ENCODE measurements at regions not wholly inside any gene's neighbourhood (a gene's known extent, or its start where the extent isn't known, plus 50 kb on each side); places are given as distances from the start of the nearest gene placed in this dataset.
"Not testable (repeated sequence)": the region's sequence is repeated elsewhere in the genome, so short reads cannot be mapped to it uniquely, and the experiment has no call there.

DNA sequence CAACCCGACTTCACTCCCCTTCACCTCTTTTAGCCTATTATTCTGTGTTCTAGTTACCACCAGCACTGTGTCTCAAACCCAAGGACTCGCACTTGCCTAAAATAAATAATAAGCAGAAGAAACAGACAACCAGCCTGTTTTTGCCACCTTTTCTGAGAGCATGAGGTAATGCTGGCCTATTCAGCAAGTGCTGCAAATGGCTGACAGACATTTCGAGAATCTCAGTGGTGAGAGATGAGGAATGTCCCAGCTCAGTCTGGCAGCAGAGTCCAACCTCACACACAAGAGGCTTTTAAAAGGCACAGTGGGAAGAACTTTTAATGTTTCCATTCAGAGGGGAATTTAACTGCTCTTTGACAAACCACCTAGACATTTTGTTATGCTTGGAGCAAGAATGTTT is 143.3 kb upstream of the GMNC start:
- no peak for DNase-seq
- in situ Hi-C loops (cut with HindIII; ENCODE audit: low pct_ligation_motif_present, low pct_unique_long_range_greater_than_20kb, low sequenced_read_pairs): no loop called here

DNA sequence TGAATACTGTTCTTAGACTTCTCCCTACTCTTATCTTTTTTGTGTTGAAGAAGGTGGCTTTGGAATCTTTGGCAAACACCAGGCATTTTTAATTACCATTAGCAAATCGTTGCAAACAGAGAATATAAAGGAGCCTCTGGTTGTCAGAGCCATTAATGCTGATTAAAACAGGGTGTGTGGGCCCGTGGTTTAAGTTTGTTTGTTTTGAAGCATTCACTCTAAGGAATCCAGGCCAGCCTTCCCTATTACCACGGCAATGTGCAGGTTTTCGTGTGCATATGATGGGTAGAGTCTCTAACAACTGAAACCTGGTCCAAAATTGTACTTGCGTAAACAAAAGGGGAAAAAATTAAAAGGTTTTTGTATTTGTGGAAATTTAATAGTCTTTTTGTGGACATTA is 141.2 kb upstream of the GMNC start:
- no peak for DNase-seq
- in situ Hi-C loops (cut with HindIII; ENCODE audit: low pct_ligation_motif_present, low pct_unique_long_range_greater_than_20kb, low sequenced_read_pairs): no loop called here

DNA sequence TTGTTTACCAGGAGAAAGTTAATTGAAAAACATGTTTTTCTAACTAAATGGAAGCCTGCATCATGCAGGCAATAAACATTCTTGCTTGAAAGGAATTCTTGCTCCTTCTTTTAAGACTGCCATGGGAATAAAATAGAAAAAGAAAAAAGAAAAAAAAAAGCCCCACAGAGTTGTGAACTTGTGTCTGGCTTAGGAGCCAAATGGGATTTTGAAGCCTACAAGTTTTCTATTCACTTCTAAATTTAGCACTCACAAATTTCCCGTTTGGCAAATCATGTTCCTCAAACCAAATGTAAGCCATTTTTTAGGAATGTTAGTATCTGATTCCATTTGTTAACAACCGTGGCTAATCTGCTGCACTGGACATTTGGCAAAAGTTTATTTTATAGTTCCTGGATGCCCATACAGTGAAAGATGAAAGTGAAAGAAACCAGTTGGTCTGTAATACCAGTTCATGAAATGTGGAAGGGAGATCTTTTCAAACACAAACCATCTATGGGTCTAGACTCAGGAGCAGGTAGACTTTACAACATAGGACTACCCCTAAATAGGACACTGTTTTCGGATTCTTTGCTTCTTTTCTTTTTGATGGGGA is 133.8 kb upstream of the GMNC start:
- in situ Hi-C loops (cut with HindIII; ENCODE audit: low pct_ligation_motif_present, low pct_unique_long_range_greater_than_20kb, low sequenced_read_pairs): no loop called here
- DNase-seq: no peak

DNA sequence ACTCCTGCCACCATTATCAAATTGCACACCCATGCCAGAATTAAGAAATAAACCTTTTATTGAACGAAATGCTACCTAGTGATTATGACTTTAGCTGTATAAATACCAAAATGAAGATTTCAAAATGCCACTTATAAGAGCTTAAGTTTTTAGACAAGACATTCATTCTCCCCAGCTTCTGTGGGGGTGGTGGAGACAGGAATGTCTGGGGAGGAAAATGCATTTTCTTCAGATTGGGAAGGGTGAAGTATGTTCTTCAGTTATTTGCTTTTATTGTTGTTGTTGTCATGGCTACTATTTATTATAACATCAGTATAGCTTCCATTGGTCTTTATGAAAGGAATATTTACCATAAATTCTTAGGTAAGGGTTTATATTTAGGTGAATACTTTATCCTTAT is 132.7 kb upstream of the GMNC start:
- in situ Hi-C loops (cut with HindIII; ENCODE audit: low pct_ligation_motif_present, low pct_unique_long_range_greater_than_20kb, low sequenced_read_pairs): no loop called here
- DNase-seq: no peak

DNA sequence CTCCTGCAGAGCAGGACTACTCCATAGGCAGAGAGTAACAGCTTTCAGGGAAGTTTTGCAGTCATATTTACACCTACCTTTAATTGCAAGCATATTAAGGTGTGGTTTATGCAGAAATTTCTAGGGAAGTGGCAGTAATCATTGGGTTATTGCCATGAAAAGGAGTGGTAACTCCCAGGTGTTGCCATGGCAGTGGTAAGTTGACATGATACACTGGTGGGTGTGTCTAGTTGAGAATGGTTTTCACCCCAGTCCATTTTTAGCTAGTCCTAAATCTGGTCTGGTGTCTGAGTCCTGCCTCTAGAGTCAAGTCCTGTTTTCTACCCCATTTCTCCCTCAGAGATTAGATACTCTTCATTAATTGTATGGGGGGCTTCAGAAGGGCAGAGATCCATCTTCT is 128.4 kb upstream of the GMNC start:
- in situ Hi-C loops (cut with HindIII; ENCODE audit: low pct_ligation_motif_present, low pct_unique_long_range_greater_than_20kb, low sequenced_read_pairs): no loop called here

DNA sequence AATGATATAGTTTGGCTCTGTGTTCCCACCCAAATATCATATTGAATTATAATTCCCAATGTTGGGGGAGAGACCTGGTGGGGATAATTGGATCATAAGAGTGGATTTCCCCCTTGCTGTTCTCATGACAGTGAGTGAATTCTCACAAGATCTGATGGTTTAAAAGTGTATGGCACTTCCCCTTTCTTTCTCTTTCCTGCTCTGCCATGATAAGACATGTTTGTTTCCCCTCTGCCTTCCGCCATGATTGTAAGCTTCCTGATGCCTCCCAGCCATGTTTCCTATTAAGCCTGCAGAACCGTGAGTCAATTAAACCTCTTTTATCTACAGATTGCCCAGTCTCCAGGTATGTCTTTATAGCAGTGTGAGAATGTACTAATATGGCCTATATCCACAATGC is 126.7 kb upstream of the GMNC start:
- in situ Hi-C loops (cut with HindIII; ENCODE audit: low pct_ligation_motif_present, low pct_unique_long_range_greater_than_20kb, low sequenced_read_pairs): no loop called here
- DNase-seq: no peak

More for the DNA sequence above, 128.4 kb upstream of the GMNC start:
- no peak for DNase-seq

DNA sequence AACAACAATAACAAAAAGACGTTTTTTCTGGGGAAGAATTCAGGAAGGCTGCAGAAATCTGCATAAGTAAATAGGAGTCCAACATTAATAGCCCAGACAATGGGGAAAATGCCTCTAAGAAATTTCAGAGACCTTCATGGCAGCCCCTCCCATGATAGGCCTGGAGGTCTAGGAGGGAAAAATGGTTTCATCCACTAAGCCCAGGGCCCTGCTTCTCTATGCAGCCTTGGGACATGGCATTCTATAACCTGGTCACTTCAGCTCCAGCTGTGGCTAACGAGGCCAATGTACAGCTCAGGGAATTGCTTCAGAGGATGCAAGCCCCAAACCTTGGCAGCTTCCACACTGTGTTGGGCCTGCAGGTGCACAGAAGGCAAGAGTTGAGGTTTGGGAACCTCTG is 125.6 kb upstream of the GMNC start:
- DNase-seq: no peak
- in situ Hi-C loops (cut with HindIII; ENCODE audit: low pct_ligation_motif_present, low pct_unique_long_range_greater_than_20kb, low sequenced_read_pairs): no loop called here

DNA sequence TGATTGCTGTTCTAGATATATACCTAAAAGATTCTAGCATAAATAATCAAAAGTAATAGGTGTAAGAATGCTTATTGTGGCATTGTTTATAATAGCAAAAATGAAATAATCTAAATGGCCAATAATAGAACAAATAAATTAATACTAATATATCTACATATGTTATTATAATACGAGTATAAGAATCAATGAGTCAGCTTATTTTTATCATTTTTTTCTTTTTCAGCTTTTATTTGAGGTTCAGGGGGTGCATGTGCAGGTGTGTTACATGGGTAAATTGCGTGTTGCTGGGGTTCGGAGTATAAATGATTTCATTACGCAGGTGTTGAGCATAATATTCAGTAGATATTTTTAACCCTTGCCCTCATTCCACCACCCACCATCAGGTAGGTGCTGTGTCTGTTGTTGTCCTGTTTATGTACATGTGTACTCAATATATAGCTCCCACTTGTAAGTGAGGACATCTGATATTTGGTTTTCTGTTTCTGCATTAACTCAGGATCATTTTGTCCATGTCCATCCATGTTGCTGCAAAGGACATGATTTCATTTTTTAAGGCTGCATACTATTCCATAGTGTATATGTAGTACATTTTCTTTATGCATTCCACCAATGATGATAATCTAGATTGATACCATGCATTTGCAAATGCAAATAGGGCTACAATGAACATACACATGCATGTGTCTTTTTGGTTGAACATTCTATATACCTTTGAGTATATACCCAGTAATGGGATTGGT is 122.2 kb upstream of the GMNC start:
- DNase-seq: no peak
- in situ Hi-C loops (cut with HindIII; ENCODE audit: low pct_ligation_motif_present, low pct_unique_long_range_greater_than_20kb, low sequenced_read_pairs): no loop called here

DNA sequence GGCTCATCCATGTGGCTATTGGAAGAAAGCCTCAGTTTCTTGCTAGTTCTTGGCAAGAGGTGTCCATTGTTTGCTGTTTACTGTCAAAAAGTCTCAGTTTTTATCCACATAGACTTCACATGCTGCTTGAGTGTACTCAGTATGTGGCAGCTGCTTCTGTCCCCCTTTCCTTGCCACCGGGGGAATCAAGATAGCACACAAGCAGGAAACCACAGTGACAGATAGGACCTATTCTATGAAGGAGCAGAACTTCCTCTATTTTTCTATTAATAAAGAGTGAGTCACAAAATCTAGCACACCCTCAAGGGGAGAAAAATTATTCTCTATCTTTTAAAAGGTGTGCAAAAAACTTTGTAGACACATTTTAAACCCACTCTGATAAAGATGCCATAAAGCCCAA is 121.4 kb upstream of the GMNC start:
- no peak for DNase-seq
- in situ Hi-C loops (cut with HindIII; ENCODE audit: low pct_ligation_motif_present, low pct_unique_long_range_greater_than_20kb, low sequenced_read_pairs): no loop called here

DNA sequence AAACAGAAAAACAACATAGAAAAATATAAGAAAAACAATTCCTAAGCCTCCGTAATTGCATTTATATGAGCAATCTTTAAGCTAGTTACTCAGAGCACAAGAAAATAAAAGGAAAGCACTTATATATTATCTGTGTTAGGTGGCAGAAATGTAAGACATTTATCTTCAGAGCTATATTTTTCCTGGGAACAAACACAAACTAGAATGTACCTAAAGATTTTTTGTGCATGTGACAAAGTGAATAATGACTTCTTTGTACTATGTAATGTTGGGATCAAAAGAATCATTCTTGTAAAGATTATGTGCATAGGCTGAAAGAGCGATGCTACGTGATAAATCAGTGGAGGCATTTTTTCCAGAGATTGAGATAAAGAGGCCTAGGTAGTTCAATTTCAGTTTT is 111.3 kb upstream of the GMNC start:
- in situ Hi-C loops (cut with HindIII; ENCODE audit: low pct_ligation_motif_present, low pct_unique_long_range_greater_than_20kb, low sequenced_read_pairs): no loop called here

DNA sequence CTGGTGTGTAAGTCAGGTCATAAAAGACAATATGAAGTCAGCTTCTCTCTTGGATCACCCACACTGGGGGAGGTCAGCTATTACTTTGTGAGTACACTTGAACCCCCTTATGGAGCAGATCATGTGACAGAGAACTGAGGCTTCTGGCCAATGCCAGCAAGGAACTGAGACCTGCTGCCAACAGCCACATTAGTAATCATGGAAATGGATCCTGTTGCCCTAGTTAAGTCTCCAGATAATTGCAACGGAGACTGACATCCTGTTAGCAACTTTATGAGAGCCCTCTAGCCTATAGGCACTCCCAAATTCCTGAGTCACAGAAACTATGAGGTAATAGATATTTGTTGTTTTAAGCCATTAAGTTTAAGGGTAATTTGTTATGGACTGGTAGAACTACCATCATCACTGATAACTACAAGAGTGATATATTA is 110.4 kb upstream of the GMNC start:
- no peak for DNase-seq
- in situ Hi-C loops (cut with HindIII; ENCODE audit: low pct_ligation_motif_present, low pct_unique_long_range_greater_than_20kb, low sequenced_read_pairs): no loop called here

More for the DNA sequence above, 111.3 kb upstream of the GMNC start:
- DNase-seq: no peak

DNA sequence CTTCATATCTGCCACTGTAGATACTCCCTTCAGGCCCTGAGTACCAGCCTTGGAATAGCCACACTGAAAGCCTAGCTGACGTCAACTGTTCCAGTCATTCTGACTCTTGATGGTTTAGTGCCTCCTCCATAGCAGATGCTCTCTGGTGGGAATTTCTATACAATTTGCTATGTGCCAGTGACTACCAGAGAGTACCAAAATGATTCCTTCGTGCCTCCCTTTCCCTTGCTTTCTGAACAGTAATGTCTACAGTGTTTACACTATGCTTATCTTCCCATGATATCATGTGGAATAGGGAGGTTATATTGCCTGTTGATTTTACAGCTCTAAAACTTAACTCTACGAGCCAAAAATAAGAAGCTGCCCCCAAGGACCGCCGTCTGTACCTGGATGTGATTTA is 109.7 kb upstream of the GMNC start:
- in situ Hi-C loops (cut with HindIII; ENCODE audit: low pct_ligation_motif_present, low pct_unique_long_range_greater_than_20kb, low sequenced_read_pairs): no loop called here
- DNase-seq: no peak

DNA sequence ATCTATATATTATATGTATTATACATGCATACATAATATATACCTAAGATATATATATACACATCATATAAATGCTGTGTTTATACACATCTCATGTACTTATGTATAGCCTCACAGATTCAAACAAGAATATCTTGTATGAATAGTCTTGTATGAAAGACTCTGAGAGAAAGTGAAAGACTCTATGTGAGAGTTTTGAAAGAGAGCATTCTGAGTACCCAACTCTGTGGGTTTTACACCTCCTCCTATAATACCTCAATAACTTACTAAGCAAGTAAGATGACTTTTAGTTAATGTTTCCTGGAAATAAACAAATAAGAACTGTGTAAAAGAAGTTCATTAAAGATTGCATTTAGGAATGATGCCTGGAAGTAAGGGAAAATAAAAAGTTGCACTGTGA is 108.1 kb upstream of the GMNC start:
- in situ Hi-C loops (cut with HindIII; ENCODE audit: low pct_ligation_motif_present, low pct_unique_long_range_greater_than_20kb, low sequenced_read_pairs): no loop called here
- DNase-seq: no peak

DNA sequence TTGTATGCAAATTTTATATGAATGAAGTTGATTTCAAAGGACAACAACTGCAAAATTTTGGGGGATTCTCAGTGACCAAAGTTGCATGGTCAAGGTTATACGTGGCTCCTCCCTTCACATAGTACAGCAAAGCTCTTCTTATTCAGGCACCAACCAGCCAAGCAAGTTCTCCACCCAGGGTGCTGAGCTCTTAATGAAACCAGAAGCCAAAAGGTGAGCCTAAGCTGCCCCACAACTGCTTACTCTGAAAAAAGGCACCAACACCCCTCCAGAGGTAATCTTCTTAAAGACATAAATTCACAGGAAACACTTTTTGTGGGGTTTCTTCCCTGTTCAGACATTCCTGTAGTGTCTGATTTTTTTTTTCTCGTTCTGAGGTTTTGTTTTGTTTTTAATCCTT is 106.1 kb upstream of the GMNC start:
- DNase-seq: no peak
- in situ Hi-C loops (cut with HindIII; ENCODE audit: low pct_ligation_motif_present, low pct_unique_long_range_greater_than_20kb, low sequenced_read_pairs): no loop called here

DNA sequence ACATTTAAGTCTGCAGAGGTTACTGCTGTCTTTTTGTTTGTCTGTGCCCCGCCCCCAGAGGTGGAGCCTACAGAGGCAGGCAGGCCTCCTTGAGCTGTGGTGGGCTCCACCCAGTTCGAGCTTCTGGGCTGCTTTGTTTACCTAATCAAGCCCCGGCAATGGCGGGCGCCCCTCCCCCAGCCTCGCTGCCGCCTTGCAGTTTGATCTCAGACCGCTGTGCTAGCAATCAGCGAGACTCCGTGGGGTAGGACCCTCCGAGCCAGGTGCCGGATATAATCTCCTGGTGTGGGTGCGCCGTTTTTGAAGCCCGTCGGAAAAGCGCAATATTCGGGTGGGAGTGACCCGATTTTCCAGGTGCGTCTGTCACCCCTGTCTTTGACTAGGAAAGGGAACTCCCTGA is 102.4 kb upstream of the GMNC start:
- in situ Hi-C loops (cut with HindIII; ENCODE audit: low pct_ligation_motif_present, low pct_unique_long_range_greater_than_20kb, low sequenced_read_pairs); DNase-seq: not testable (repeated sequence)

DNA sequence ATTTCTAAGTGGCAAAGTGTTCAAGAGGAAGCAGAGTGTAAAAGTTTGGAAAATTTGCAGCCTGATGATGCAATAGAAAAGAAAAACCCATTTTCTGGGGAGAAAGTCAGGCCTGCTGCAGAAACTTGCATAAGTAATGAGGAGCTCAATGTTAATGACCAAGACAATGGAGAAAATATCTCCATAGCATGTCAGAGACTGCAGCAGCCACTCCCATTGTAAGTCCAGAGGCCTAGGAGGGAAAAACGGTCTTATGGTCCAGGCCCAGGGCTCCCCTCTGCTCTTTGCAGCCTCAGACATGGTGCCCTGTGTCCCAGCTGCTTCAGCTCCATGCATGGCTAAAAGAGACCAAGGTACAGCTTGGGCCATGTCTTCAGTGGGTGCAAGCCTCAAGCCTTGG is 96.6 kb upstream of the GMNC start:
- in situ Hi-C loops (cut with HindIII; ENCODE audit: low pct_ligation_motif_present, low pct_unique_long_range_greater_than_20kb, low sequenced_read_pairs): no loop called here
- no peak for DNase-seq

DNA sequence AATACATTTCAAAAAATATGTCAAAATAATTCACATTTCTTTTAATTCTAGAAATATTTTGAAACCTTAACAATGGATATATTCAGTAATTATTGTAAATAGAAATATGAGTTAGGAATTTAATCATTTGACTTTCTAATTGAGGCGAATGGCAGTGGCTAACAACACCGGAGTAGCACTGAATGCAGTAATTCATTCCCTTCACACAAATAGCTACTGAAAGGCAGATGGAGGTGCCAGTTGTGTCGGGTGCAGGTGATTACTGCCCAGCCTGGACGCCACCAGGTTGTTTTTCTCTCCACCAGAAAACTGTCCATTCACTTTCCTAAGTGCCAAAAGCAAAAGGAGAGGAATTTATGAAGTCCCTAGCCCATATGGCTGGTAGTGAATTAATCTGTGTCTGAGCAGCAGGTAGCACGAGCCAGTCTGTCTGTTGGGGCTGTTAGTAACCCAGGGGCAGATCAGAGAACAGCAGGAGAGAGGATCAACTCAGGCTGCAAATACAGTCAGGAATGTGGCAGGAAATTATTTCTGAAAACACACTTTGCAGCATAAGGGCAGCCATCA is 79.3 kb upstream of the GMNC start:
- no peak for DNase-seq
- in situ Hi-C loops (cut with HindIII; ENCODE audit: low pct_ligation_motif_present, low pct_unique_long_range_greater_than_20kb, low sequenced_read_pairs): no loop called here

DNA sequence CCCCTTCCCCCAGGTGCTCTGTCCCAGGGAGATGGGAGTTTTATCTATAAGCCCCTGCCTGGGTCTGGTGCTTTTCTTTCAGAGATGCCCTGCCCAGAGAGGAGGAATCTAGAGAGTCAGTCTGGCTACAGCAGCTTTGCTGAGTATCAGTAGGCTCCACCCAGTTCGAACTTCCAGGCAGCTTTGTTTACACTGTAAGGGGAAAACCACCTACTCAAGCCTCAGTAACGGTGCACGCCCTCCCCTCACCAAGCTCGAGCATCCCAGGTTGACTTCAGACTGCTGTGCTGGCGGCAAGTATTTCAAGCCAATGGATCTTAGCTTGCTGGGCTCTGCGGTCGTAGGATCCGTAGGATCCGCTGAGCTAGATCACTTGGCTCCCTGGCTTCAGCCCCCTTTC is 72.1 kb upstream of the GMNC start:
- DNase-seq; in situ Hi-C loops (cut with HindIII; ENCODE audit: low pct_ligation_motif_present, low pct_unique_long_range_greater_than_20kb, low sequenced_read_pairs): not testable (repeated sequence)

DNA sequence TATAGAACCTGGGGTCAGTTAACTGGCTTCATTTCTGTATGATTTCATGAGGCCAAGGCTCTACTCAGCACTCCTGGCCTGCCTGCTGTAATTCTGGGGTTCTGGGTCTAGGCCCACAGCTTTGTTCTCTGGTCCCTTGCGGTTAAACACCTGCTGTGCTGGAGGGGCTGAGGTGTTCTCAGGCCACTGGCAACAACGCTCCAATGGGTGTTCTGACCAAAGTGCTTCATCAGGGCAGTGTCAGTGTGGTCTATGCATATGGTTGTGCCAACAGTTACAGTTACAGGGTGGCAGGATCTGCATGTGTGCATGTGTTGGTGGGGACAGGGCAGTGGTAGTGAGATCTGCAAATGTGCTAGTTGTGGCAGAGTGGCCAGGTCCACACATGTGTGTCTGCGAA is 64.1 kb upstream of the GMNC start:
- DNase-seq: no peak
- in situ Hi-C loops (cut with HindIII; ENCODE audit: low pct_ligation_motif_present, low pct_unique_long_range_greater_than_20kb, low sequenced_read_pairs): no loop called here

DNA sequence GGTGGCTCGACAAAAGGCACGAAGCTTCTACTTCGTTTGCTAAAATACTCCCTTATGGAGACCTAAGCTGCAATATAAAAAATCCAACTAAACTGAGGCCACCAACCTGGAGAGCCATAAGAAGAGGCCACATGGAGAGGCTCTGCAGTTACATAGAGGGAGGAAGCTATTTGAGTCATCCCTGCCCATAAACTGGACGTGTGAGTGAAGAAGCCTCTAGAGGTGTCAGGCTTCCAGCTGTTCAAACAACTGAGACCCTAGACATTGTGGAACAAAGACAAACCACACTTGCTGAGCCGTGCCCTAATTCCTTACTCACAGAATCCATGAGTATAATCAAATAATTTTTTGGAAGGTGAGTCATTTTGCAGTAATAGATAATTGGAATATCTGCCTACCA is 50.2 kb upstream of the GMNC start:
- no peak for DNase-seq

More for the DNA sequence above, 50.2 kb upstream of the GMNC start:
- in situ Hi-C loops (cut with HindIII; ENCODE audit: low pct_ligation_motif_present, low pct_unique_long_range_greater_than_20kb, low sequenced_read_pairs): no loop called here
